NB4 (cell line): ENCODE measurements at regions not wholly inside any gene's neighbourhood (a gene's known extent, or its start where the extent isn't known, plus 50 kb on each side); places are given as distances from the start of the nearest gene placed in this dataset.

Experiments used
- MYC ChIP-seq: IDR thresholded peaks from 2 replicates; pipeline ENCODE4 v1.6.1; 2011; ENCODE audit warnings: low read depth, low read length
- POLR2A ChIP-seq: IDR thresholded peaks from 2 replicates; pipeline ENCODE4 v1.6.1; 2011; ENCODE audit warnings: mild to moderate bottlenecking; ENCODE audit not compliant: insufficient read length; ENCODE audit errors: extremely low read depth
- TF ChIP-seq, protein P1 (sequence below): IDR thresholded peaks from one replicate; pipeline ENCODE4 v1.5.1; 2012; ENCODE audit warnings: low read depth, low read length
- TF ChIP-seq, protein P2 (sequence below): IDR thresholded peaks from 2 replicates; pipeline ENCODE4 v1.6.1; 2011; ENCODE audit warnings: low read depth, low read length

DNA sequence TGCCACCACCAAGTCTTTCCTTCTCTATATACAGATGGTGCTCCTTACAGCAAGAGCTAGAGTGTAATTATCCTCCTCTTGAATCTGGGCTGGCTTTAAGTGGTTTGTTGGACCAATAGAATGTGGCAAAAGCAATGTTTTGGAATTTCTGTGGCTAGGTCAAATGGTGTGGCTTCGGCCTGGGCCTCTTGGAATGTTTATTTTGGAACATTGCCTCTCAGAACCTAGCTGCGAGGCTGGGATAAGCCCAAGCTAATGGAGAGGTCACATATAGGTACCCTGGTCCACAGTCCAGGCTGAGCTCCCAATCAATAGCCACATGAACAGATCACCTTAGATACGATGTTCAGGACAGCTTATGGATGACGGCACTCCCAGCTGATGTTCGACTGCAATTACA is 556.7 kb downstream of the TYW1 start:
- TF ChIP-seq, protein P1, sequence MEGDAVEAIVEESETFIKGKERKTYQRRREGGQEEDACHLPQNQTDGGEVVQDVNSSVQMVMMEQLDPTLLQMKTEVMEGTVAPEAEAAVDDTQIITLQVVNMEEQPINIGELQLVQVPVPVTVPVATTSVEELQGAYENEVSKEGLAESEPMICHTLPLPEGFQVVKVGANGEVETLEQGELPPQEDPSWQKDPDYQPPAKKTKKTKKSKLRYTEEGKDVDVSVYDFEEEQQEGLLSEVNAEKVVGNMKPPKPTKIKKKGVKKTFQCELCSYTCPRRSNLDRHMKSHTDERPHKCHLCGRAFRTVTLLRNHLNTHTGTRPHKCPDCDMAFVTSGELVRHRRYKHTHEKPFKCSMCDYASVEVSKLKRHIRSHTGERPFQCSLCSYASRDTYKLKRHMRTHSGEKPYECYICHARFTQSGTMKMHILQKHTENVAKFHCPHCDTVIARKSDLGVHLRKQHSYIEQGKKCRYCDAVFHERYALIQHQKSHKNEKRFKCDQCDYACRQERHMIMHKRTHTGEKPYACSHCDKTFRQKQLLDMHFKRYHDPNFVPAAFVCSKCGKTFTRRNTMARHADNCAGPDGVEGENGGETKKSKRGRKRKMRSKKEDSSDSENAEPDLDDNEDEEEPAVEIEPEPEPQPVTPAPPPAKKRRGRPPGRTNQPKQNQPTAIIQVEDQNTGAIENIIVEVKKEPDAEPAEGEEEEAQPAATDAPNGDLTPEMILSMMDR: no peak
- TF ChIP-seq POLR2A (no peak), MYC (no peak)
- TF ChIP-seq, protein P2, sequence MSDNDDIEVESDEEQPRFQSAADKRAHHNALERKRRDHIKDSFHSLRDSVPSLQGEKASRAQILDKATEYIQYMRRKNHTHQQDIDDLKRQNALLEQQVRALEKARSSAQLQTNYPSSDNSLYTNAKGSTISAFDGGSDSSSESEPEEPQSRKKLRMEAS: no peak
